Activated T-helper 1 cell treated with anti-CD3 and anti-CD28 coated beads, Interleukin-2, amount 50 U/mL, for 16 hours (primary cell): ENCODE measurements at regions not wholly inside any gene's neighbourhood (a gene's known extent, or its start where the extent isn't known, plus 50 kb on each side); places are given as distances from the start of the nearest gene placed in this dataset.

Experiments
- DNase-seq, 2 donors: peaks; one replicate each; pipeline ENCODE4 v3.0.0-alpha.2; 2020; ENCODE audit warnings: low read depth in 1 of 2, low spot score in 1 of 2

- no peak for DNase-seq
Observed at GRCh38 chr5:54854883-54855581, 130.4 kb downstream of the ESM1 start.

- DNase-seq, result no peak
Observed at GRCh38 chr5:54852007-54852406, 133.4 kb downstream of the ESM1 start.

- no peak for DNase-seq
Observed at GRCh38 chr5:54851449-54851848, 133.9 kb downstream of the ESM1 start.

GRCh38 chr5:54848581-54848980 lies 136.8 kb downstream of the ESM1 start:
- no peak for DNase-seq

- DNase-seq, result no peak
Observed at GRCh38 chr5:54845567-54845941, 139.8 kb downstream of the ESM1 start.

- DNase-seq, result no peak
Observed at GRCh38 chr5:54844905-54845566, 140.4 kb downstream of the ESM1 start.

- no peak for DNase-seq
Observed at GRCh38 chr5:54844266-54844665, 141.1 kb downstream of the ESM1 start.

GRCh38 chr5:54841481-54841880 lies 143.9 kb downstream of the ESM1 start:
- no peak for DNase-seq

GRCh38 chr5:54838843-54839242 lies 146.6 kb downstream of the ESM1 start:
- no peak for DNase-seq

GRCh38 chr5:54837981-54838380 lies 147.4 kb downstream of the ESM1 start:
- no peak for DNase-seq

- DNase-seq, result no peak
Observed at GRCh38 chr5:54837093-54837492, 148.3 kb downstream of the ESM1 start.

- no peak for DNase-seq
Observed at GRCh38 chr5:54835647-54836046, 149.7 kb downstream of the ESM1 start.

- no peak for DNase-seq
Observed at GRCh38 chr5:54834121-54834842, 151.1 kb downstream of the ESM1 start.

GRCh38 chr5:54833590-54833989 lies 151.8 kb downstream of the ESM1 start:
- no peak for DNase-seq

GRCh38 chr5:54832858-54833257 lies 152.5 kb downstream of the ESM1 start:
- DNase-seq, result no peak

GRCh38 chr5:54832045-54832444 lies 153.3 kb downstream of the ESM1 start:
- no peak for DNase-seq

GRCh38 chr5:54831233-54831632 lies 154.2 kb downstream of the ESM1 start:
- no peak for DNase-seq

GRCh38 chr5:54829676-54830535 lies 155.5 kb downstream of the ESM1 start:
- no peak for DNase-seq

- no peak for DNase-seq
Observed at GRCh38 chr5:54829102-54829501, 156.3 kb downstream of the ESM1 start.

- no peak for DNase-seq
Observed at GRCh38 chr5:54828151-54828550, 157.2 kb downstream of the ESM1 start.

GRCh38 chr5:54825005-54825404 lies 160.4 kb downstream of the ESM1 start:
- DNase-seq, result no peak
